ENCODE measurements at regions not wholly inside any gene's neighbourhood (a gene's known extent, or its start where the extent isn't known, plus 50 kb on each side); places are given as distances from the start of the nearest gene placed in this dataset.

DNA sequence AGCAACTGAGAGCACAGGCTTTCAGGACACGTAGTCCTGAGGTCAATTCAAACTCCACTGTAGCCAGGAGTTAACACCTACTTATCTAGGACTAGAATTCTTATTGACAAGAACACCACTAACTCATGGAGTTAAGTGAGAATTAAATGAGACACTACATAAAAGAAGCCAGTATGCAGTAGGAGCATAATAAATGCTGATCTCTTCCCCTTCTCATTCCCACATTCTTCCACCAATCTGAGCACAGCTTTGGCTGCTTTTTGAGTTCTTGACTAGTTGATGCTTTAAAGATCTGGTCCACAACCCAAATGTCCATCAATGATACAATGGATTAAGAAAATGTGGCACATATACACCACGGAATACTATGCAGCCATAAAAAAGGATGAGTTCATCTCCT lies 55.2 kb downstream of the TTC32 start:
- DNase-seq (ENCODE audit: low read depth, low spot score), result no peak

DNA sequence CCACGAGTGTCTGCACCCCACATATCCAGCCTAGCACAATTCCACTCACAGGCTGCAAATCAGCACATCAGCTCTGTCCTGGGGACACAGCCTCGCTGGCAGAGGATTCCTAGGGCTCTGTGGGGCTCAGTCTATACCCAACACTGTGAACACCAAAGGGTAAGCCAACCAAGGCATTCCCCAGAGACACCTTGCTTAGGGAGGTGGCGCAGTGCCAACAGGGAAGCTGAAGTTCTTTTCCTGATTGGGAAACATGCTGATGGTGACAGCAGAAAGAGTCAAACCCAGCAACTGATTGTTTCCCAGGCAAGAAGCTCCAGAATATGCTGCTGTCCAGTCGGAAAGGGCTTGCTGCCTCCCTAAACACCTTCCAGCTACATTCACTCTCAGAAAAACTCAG lies 55.8 kb downstream of the TTC32 start:
- no peak for DNase-seq (ENCODE audit: low read depth, low spot score)

DNA sequence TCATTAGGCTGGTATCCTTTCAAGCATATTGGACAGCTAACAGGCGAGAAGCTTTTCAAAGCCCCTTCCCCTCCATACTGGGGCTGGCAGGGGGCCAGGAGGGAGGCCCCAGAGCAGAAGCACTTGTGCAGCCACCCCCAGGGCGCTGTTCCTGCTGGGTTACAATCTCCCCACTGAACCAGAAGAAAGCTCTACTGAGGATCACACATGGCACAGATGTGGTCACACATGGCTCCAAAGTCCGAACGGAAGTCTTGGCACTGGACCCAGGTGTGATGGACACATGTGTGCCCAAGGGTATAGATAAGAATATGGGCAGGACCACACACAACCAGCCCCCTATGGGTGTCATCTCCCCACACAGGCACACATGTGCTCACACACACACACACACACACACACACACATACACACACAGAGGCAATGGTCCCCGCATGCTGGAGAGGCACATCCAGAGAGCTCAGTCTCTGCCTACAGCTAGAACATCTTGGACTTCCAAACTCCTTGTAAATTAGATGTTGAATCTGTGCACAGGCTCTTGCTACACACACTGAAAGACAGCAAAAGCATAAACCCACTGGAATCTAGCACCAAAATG lies 56.4 kb downstream of the TTC32 start:
- no peak for DNase-seq (ENCODE audit: low read depth, low spot score)

DNA sequence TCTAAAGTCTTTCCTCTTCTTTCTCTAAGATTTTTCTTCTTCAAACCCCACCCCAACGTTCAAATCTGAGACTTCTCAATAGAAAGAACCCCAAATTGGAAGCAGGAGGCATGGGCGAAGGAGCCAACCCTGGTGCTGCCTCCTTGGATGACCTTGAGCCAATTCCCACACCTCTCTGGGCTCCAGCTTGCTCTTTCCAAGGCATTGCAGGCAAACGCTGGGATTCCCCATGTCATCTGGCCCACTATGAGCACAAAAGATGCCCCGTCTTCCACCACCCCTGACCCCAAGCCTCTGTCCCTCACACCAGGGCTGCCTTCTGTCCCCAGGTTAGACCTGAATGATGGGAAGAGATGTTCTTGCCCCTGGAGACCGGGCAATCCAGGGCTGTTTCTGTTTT lies 57.0 kb downstream of the TTC32 start:
- no peak for DNase-seq (ENCODE audit: low read depth, low spot score)

DNA sequence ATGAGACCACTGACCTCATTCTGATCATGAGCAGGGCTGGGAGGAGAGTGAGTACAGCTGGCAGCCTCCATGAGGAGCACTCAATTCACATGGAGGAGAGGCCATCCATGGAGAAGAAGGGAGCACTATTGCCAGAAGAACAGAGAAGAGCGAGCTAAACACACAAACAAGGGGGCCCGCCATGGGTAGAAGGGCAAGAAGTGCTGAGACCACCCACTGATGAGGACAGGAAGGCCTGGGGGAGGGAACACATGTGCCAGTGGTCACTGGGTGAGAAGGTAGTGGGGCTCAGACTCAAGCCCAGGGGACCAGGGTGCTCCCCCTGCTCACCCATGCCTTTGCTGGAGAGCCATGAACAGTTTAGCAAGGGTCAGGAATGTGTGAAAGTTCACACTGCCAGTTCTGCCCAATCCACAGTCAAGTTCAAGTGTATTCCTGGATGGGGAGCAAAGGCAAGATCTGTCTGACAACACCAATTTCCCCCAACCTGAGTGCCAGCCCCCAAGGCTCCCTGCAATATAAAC lies 57.7 kb downstream of the TTC32 start:
- no peak for DNase-seq (ENCODE audit: low read depth, low spot score)

DNA sequence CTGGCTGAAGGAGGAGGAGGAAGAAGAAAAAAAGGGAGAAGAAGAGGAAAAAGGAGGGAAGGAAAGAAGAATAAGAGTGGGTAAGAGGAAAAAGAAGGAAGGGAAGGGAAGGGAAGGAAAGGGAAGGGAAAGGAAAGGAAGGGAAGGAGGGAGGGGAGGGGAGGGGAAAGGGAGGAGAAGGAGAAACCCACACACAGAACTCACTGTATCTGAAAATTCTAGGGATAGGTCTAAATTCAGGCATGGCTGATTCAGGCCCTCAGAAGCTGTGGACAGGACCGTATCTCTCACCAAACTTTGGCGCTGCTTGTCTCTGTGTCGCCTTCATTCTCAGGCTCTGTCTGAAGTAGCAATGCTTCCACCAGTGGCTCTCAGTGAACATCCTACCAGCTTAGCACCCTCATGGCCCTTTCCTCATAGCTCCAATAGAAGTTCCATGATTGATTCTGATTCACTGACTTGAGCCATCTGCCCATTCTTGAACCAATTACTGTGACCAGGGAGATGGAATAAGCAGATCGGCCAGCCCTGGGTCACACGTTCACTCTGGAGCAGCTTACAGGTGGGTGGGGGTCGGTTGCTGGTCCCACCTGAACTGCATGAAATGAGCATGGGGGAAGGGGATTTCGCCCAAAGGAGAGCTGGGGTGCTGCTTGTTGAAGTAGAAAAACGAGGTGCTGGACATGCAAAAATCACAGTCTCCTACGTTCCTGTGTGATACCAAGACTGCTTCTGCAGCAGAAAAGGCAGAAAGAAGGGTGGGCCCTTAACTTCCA lies 59.7 kb downstream of the TTC32 start:
- no peak for DNase-seq (ENCODE audit: low read depth, low spot score)

DNA sequence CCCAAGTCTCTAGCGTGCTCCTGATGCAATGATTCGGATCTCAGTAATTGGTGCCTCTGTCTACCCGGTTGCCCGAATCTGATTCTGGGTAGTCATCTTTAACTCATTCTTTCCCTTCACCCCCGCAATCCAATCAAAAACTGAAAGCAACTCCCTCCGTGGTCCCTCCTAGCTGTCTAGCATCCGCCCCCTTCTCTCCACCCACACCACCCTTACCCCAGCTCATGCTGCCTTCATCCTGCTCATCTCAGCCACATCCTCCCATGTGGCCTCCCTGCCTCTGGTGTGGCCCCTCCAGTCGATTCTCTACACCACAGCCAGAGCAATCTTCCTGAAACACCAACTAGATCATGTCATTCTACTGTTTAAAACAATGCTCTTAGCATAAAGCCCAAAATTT lies 62.3 kb downstream of the TTC32 start:
- DNase-seq (ENCODE audit: low read depth, low spot score), result no peak

DNA sequence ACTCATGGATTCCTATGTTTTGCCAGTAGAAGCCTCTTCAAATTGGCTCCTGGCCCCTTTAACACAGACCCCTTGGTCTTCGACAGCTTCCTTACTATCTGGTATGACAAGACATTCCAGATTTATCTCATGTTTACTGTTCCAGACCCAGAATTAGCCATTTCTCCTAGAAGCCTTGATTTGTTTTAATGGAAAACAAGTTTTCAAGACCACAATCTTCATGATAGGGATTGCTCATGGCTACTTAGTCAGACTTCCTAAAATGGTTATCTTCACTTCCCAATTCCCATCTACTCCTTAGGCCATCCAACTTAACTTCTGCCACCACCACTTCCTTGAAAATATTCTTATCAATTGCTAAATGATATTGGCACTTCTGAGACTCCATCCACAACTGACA lies 63.2 kb downstream of the TTC32 start:
- no peak for DNase-seq (ENCODE audit: low read depth, low spot score)

DNA sequence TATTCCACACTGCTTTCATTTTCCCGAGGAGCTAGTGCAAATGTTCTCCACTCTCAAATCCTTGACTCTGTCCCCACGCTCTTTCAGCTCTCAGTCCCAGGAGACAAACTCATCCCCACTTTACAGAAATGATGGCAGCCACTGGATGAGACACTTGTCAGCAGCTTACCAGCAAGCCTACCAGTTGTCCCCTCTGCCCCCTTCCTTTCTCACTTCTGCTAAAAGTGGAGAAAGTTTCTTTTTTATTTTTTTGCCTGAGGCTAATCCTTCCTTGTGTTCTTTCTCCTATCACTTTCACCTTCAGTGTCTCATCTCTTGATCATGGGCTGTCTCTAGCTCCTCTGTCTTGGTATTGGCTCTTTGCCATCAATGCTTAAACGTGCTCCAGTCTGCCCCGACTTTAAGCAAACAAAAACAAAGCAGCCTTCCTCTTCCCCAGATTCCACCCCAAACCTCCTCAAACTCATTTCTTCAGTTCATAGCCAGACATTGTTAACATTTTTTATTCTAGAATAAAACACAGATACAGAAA lies 64.5 kb downstream of the TTC32 start:
- no peak for DNase-seq (ENCODE audit: low read depth, low spot score)

DNA sequence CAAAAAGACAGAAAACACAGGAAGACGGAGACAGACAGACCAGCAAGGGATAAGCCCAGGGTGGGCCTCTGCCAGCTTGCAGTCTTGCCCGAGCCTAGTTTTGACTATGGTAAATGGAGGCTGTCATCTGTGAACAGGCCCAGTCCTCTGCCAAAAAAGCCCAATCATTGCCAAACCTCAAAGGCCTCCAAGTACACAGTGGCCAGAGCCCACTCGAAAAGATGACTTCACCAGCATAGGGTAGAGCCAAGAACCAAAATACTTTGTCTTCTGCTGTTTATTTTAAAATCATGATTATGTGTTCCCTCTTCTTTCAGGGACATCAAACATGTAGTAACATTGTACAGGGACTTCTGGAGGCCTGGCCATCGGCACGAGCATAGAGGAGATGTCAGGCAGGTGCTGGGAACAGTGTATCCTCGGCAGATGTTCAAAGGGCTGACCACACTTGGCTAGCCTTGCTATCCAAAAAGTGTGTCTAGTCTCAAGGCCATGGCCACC lies 66.0 kb downstream of the TTC32 start:
- no peak for DNase-seq (ENCODE audit: low read depth, low spot score)

DNA sequence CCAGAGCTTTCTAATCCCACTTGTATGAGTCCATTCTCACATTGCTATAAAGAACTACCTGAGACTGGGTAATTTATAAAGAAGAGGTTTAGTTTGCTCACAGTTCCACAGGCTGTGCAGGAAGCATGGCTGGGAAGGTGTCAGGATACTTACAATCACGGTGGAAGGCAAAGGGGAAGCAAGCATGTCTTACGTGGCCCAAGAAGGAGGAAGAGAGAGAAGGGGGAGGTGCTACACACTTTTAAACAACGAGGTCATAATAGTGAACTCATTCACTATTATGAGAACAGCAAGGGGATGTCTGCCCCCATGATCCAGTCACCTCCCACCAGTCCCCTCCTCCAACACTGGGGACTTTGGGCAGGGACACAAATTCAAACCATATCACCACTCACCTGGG lies 67.8 kb downstream of the TTC32 start:
- DNase-seq (ENCODE audit: low read depth, low spot score), result no peak

DNA sequence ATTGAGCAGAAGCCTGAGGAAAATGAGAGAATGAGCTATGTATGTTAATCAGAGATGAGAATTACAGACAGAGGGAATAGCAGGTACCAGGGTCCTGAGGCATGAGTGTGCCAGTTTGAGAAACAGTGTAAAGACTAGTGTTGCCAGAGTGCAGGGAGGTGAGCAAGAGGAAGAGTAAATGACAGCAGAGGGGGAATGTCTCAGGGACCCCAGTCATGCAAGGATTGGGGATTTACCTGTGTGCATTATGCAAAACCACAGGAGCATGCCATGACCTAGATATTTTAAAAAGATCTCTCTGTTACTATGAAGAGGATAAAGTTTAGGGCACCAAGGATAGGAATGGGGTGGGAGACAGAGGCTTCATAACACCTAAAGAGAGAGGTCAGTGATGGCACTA lies 72.1 kb downstream of the TTC32 start:
- DNase-seq (ENCODE audit: low read depth, low spot score), result no peak

DNA sequence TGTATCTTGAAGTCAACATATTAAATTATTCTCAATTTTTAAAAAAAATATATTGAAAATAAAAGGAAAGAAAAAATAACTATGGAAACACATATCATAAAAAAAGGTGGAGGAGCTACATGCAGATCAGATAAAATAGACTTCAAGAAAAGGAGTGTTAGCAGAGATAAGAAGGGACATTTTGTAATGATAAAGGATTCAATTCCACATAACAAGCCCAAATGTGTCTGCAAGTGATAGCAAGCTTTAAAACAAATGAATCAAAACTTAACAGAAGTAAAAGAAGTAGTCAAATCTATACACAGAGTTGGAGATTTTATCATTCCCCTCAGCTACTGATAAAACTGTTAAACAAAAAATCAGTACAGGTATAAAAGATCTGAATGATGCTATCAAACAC lies 74.9 kb downstream of the TTC32 start:
- DNase-seq (ENCODE audit: low read depth, low spot score), result no peak

DNA sequence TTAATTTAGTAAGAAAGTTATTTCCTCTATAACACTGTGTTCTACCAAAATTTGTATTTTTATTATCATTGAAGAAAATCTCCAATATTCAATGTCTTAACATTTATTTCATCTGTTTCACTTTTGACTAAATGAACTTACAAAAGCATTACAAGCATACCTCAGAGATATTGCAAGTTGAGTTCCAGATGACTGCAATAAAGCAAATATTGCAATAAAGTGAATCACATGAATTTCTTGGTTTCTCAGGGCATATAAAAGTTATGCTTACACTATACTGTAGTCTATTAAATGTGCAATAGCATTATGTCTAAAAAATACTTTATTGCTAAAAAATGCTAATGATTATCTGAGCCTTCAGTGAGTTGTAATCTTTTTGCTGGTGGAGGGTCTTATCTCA lies 78.3 kb downstream of the TTC32 start:
- DNase-seq (ENCODE audit: low read depth, low spot score), result no peak

DNA sequence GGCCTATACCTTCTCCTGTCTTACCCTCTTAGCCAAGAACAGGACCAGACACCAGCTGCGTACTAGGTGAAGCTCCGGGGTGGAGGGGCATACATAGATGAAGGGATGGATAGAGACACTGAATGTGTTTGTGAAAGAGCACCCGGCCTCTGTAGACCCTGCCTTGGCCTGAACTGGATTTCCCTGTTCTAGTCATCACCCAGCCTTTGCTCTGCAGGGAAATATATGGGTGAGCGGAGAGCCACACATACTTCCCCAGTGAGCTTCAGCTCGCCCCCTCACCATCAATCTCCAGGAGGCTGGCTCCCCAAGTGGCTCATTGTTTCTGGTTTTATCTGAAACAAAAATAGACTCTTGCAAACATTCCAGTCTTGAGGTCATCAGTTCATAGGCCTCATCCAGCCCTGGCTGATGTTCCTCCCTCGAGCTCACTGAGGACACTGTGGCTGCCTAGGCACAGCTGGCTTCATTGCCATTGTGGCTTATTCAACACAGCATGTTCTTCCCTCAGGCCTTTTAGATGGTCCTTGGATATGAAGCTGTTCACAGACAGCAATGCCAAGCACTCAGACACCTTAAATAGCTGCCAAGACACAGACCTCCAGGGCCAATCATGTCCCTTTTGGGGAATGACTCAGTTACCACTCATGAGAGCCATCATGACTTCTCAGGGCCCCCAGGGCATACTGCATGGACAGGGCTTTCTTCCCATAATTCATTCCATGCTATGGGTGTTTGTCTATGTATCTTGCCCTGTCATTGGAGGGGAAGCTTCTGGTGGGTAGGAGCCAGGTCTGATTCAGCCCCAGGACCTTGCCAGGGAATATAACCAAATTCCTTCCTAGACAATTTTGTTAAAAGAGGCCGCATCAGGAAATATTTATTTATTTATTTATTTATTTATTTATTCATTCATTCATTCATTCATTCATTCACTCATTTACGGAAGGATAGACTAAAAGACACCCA lies 82.4 kb downstream of the TTC32 start:
- DNase-seq (ENCODE audit: low read depth, low spot score), result no peak

DNA sequence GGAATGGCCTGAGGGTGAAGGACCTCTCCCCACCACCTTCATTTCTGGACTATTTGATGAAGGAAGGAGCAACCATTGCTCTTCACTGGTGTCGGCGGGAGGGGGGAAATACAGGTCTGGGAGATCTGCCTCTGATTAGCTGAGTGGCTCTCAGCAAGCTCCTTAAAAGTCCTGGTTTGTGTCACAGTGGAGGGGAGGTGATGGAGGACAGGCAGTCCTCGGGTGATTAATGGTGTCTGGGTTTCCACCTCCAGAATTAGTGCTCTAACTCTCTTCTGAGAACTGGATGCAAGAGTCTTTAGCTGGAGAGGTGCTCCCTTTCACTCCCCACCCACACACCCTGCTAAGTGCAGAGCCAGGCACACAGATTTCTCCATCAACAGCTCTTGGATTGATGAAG lies 83.2 kb downstream of the TTC32 start:
- no peak for DNase-seq (ENCODE audit: low read depth, low spot score)

DNA sequence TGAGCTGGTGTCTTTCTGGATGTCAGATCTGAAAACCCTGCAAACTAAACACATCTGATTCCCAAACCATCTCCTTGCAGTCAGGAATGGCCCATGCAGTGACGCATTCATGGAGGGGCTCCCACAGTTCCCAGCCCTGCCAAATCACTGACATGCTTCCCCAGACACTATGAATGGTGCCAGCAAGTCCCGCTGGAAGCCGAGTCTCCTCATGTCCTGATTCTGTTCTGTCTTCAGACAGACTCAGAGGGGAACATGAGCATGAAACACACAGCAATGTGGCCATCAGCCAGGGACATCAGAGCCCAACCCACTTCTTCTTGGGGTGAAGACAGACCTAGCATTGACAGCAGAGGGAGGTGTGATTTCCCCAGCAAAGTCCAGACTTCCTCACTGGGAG lies 83.7 kb downstream of the TTC32 start:
- no peak for DNase-seq (ENCODE audit: low read depth, low spot score)

DNA sequence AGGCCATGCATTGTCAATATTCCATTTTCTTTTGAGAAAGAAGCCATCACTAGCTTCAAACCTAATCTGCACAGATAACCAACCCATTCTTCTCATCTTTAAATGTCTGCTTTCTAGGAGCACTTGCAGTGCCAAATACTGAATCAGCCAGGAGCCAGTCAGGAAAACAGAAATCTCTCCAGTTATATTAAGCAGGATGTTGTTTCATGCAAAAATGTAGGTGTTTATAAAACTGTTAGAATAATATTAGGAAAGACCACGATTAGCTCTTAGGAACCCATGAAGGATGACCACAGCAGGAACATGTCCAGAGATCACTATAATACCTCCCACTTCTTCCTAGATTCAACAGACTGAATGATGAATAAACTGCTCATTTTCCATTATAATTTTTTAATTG lies 86.0 kb downstream of the TTC32 start:
- DNase-seq (ENCODE audit: low read depth, low spot score), result no peak

DNA sequence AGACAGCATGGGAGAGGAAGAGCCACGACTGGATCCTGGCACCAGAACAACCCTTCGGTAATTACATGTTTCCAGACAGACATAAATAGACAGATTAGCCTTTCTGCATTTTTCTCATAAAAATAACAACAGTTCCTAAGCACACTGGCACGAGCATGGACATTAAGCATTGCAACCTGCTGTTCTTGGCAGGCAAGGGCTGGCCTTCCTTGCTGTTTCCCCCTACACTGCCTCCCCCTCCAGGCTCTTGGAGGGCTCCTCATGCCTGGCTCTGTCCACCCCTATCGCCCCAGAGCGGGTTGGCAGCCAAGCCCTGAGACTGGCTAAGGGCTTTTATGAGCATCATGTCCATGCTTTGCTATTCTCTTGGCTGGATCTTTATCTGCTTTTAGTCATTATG lies 89.6 kb downstream of the TTC32 start:
- no peak for DNase-seq (ENCODE audit: low read depth, low spot score)

DNA sequence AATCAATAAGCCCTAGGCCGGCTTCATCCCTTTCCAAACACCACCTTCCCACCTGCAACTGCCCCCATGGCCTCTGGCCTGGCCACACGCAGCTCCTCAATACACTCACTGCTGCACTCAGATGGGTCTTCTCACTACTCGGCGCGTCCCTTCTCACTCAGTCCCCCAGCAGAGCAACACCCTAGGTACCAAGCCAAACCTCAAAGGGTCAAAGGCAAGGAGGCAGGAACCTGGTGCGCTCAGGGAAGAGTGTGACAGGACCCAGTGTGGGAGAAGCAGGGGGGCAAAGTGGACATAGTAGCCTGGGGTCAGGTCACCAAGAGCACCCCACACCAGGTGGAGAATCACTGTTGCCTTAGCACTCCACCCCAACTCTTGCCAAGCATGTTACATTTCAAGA lies 90.6 kb downstream of the TTC32 start:
- no peak for DNase-seq (ENCODE audit: low read depth, low spot score)

DNA sequence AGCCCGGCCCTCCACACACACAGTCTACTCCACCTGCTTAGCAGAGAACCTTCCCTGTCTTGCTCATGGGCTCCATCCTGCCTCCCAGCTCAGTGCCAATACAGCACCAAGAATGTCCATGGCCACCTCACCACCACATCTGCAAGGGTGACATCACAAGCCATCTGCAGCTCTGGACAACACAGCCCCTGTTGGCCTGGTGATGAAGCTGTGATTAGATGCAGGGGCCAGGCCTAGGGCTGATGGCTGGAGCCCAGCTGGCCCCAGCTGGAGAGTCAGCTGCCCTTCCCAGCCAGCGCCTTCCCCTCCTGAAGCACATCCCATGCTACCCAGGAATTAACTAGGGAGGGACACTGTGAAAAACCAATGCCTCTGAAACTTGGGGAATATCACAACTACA lies 91.1 kb downstream of the TTC32 start:
- DNase-seq (ENCODE audit: low read depth, low spot score), result no peak

DNA sequence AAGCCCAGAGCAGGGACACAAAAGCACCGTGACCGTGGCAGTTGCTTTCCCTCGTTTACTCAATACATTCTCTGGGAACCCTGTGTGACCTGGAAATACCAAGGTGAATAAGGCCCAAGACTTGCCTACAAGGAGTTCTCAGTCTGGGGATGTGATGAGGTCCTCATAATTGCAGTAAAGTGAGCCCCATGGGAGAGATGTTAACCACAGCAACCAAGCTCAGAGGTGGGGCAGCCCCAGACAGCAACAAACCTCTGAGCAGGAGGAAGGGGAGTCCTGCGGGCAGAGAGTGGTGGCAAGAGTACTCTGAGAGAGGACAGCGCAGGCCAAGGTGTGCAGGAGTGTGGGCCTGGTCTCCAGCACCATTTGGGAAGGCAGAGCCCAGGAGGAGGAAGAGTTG lies 91.6 kb downstream of the TTC32 start:
- DNase-seq (ENCODE audit: low read depth, low spot score), result no peak
